Peyer's patch (tissue), 4 donors: ENCODE measurements at regions not wholly inside any gene's neighbourhood (a gene's known extent, or its start where the extent isn't known, plus 50 kb on each side); places are given as distances from the start of the nearest gene placed in this dataset.

ENCODE experiments used
- POLR2A ChIP-seq, 2 donors: fragments of 450-650 bp; IDR thresholded peaks; one replicate each; pipeline ENCODE4 v1.5.1; 2017; ENCODE audit warnings: antibody characterized with exemption in 2 of 2, mild to moderate bottlenecking in 2 of 2, moderate library complexity in 2 of 2
- TF ChIP-seq, protein P1 (sequence below), 6 experiments: fragments of 450-650 bp in 4 of 6; fragments of 200-600 bp in 2 of 6; sonication (generic) in 1 of 6; IDR thresholded peaks; one replicate each; pipeline ENCODE4 v1.5.1; 2017 to 2019; ENCODE audit warnings: antibody characterized with exemption in 6 of 6, mild to moderate bottlenecking in 3 of 6, moderate library complexity in 1 of 6

DNA sequence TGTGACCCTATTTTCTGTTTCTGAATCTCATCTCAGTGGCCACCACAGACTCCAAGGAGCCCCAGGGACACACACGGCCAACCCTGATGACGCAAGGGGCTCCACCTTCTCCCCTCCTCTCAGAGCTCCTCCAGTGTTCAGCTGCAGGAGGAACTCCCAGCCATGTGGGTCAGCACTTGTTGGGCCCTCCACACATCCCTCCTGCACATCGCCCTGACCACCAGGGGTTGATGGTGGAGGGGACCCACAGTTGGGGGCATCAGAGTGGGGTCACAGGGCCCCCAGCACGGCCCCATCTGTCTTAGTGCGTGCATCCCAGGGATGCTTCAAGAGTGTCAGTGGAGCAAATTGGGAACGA lies 499.6 kb downstream of the BRD1 start:
- TF ChIP-seq, protein P1, sequence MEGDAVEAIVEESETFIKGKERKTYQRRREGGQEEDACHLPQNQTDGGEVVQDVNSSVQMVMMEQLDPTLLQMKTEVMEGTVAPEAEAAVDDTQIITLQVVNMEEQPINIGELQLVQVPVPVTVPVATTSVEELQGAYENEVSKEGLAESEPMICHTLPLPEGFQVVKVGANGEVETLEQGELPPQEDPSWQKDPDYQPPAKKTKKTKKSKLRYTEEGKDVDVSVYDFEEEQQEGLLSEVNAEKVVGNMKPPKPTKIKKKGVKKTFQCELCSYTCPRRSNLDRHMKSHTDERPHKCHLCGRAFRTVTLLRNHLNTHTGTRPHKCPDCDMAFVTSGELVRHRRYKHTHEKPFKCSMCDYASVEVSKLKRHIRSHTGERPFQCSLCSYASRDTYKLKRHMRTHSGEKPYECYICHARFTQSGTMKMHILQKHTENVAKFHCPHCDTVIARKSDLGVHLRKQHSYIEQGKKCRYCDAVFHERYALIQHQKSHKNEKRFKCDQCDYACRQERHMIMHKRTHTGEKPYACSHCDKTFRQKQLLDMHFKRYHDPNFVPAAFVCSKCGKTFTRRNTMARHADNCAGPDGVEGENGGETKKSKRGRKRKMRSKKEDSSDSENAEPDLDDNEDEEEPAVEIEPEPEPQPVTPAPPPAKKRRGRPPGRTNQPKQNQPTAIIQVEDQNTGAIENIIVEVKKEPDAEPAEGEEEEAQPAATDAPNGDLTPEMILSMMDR (IDR thresholded peaks at IDR 0.05) = no peak
- TF ChIP-seq POLR2A (IDR thresholded peaks at IDR 0.05) = no peak
